Neural progenitor cell (in vitro differentiated cells): ENCODE measurements at regions not wholly inside any gene's neighbourhood (a gene's known extent, or its start where the extent isn't known, plus 50 kb on each side); places are given as distances from the start of the nearest gene placed in this dataset.
A peak's percentile ranks its signal among the peaks of the same experiment; 100 is the strongest.

Source experiments
- DNase-seq: peaks from one replicate; pipeline ENCODE4 v3.0.0-alpha.2; 2016; ENCODE audit warnings: low spot score
- H2AFZ ChIP-seq: fragments of 200-600 bp; sonication (generic); replicated peaks from 2 replicates; pipeline ENCODE4 v1.6.1; 2016; ENCODE audit warnings: antibody characterized with exemption
- H3F3A ChIP-seq: fragments of 200-600 bp; sonication (generic); 2 replicates; pipeline ENCODE4 v1.6.1; 2016; ENCODE audit warnings: antibody characterized with exemption, low read depth
- H3K27ac ChIP-seq: fragments of 200-600 bp; sonication (generic); 2 replicates; pipeline ENCODE4 v1.5.1; 2016; ENCODE audit warnings: mild to moderate bottlenecking
- H3K27me3 ChIP-seq: fragments of 200-600 bp; sonication (generic); 2 replicates; pipeline ENCODE4 v1.6.1; 2016; ENCODE audit warnings: mild to moderate bottlenecking, moderate library complexity
- H3K36me3 ChIP-seq: fragments of 200-600 bp; sonication (generic); 2 replicates; pipeline ENCODE4 v1.5.1; 2016
- H3K4me1 ChIP-seq: fragments of 200-600 bp; sonication (generic); 2 replicates; pipeline ENCODE4 v1.6.1; 2016; ENCODE audit warnings: mixed run types
- H3K4me2 ChIP-seq: fragments of 200-600 bp; sonication (generic); 2 replicates; pipeline ENCODE4 v1.6.1; 2016
- H3K4me3 ChIP-seq: fragments of 200-600 bp; sonication (generic); 2 replicates; pipeline ENCODE4 v1.5.1; 2016
- H3K79me2 ChIP-seq: fragments of 200-600 bp; sonication (generic); 2 replicates; pipeline ENCODE4 v1.6.1; 2016; ENCODE audit warnings: low read depth
- H3K9ac ChIP-seq: fragments of 200-600 bp; sonication (generic); 2 replicates; pipeline ENCODE4 v1.6.1; 2016
- H3K9me3 ChIP-seq: fragments of 200-600 bp; sonication (generic); 2 replicates; pipeline ENCODE4 v1.5.1; 2016; ENCODE audit warnings: low read depth
- H4K20me1 ChIP-seq: fragments of 200-600 bp; sonication (generic); 2 replicates; pipeline ENCODE4 v1.6.1; 2016; ENCODE audit warnings: low read depth
- H3K27ac Mint-ChIP-seq: 3 replicates; pipeline ENCODE4 v1.8.0; 2021; ENCODE audit warnings: mixed read lengths
- H3K27me3 Mint-ChIP-seq: 2 replicates; pipeline ENCODE4 v1.8.0; 2022; ENCODE audit warnings: low read depth, mild to moderate bottlenecking, inconsistent platforms, moderate library complexity, mixed read lengths; ENCODE audit not compliant: insufficient read depth
- H3K36me3 Mint-ChIP-seq: 3 replicates; pipeline ENCODE4 v1.8.0; 2021; ENCODE audit warnings: mixed read lengths
- H3K4me1 Mint-ChIP-seq: 3 replicates; pipeline ENCODE4 v1.8.0; 2021; ENCODE audit warnings: mixed read lengths
- H3K4me3 Mint-ChIP-seq: 3 replicates; pipeline ENCODE4 v1.8.0; 2021; ENCODE audit warnings: mild to moderate bottlenecking, moderate library complexity, mixed read lengths
- H3K9me3 Mint-ChIP-seq: 3 replicates; pipeline ENCODE4 v1.8.0; 2020; ENCODE audit warnings: mixed read lengths
- EZH2 ChIP-seq: fragments of 200-600 bp; sonication (generic); IDR thresholded peaks from 2 replicates; pipeline ENCODE4 v1.6.1; 2017; ENCODE audit warnings: antibody characterized with exemption, mild to moderate bottlenecking, moderate library complexity
- EZH2phosphoT487 ChIP-seq: fragments of 200-600 bp; sonication (generic); IDR thresholded peaks from 2 replicates; pipeline ENCODE4 v1.6.1; 2017; ENCODE audit warnings: antibody characterized with exemption
- TF ChIP-seq, protein P1 (sequence below): fragments of 200-600 bp; sonication (generic); IDR thresholded peaks from 2 replicates; pipeline ENCODE4 v1.5.1; 2017; ENCODE audit warnings: antibody characterized with exemption, mild to moderate bottlenecking

DNA sequence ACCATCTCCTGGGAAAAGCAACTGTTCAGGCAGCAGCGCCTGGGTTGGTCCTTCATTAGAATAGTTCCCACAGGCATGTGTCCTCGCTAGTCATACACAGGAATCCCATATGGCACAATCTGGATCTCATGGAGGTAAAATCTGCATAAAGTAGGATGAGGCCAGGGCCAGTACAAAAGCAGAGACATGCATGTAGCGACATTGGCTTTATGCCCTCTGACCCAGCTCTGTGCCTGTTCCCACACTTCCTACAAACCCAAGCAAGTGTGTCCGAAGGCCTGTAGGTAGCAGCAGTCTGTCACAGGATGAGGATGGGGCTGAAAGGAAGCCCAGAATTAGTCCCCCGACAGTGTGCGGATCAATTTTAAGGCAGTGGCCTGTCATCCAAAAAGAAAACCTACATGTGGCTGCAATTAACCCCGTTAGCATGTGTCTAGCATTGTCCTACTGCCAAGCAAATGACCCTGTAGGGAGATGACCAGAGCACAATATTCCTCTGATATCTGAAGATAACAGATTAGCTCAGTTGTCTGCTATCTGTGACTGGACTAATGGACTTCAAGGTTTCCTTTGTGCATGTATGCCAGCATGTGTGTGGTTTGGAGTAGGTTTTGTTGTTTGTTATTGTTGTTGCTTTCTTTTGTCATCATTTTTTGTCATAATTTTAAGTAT is 178.8 kb downstream of the TMEM161B start:
- Histone ChIP-seq H3K9me3 (no peaks in the 10 kb centered on the region), H3K9ac (no peak overlapping the region), H3K27me3 (no peaks in the 10 kb centered on the region), H3K79me2 (no peaks in the 10 kb centered on the region), H3K4me2 (no peak overlapping the region), H4K20me1 (no peaks in the 10 kb centered on the region), H3K27ac (no peak overlapping the region), H2AFZ (no peak overlapping the region), H3K4me1 (peaks cover 23% of the 10 kb centered on the region), H3K36me3 (no peaks in the 10 kb centered on the region), H3F3A (peaks cover 4% of the 10 kb centered on the region), H3K4me3 (no peak overlapping the region)
- H3K27me3 Mint-ChIP-seq, result peaks cover 6% of the 10 kb centered on the region
- H3K36me3 Mint-ChIP-seq, result no peaks in the 10 kb centered on the region
- TF ChIP-seq EZH2phosphoT487 (no peak), EZH2 (no peak)
- TF ChIP-seq, protein P1, sequence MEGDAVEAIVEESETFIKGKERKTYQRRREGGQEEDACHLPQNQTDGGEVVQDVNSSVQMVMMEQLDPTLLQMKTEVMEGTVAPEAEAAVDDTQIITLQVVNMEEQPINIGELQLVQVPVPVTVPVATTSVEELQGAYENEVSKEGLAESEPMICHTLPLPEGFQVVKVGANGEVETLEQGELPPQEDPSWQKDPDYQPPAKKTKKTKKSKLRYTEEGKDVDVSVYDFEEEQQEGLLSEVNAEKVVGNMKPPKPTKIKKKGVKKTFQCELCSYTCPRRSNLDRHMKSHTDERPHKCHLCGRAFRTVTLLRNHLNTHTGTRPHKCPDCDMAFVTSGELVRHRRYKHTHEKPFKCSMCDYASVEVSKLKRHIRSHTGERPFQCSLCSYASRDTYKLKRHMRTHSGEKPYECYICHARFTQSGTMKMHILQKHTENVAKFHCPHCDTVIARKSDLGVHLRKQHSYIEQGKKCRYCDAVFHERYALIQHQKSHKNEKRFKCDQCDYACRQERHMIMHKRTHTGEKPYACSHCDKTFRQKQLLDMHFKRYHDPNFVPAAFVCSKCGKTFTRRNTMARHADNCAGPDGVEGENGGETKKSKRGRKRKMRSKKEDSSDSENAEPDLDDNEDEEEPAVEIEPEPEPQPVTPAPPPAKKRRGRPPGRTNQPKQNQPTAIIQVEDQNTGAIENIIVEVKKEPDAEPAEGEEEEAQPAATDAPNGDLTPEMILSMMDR, result no peak
- DNase-seq, result peak; percentile 16
- H3K4me3 Mint-ChIP-seq, result peak overlapping the region; percentile 49
- peak overlapping the region; percentile 9 for H3K27ac Mint-ChIP-seq
- no peaks in the 10 kb centered on the region for H3K9me3 Mint-ChIP-seq
- peaks cover 61% of the 10 kb centered on the region for H3K4me1 Mint-ChIP-seq

DNA sequence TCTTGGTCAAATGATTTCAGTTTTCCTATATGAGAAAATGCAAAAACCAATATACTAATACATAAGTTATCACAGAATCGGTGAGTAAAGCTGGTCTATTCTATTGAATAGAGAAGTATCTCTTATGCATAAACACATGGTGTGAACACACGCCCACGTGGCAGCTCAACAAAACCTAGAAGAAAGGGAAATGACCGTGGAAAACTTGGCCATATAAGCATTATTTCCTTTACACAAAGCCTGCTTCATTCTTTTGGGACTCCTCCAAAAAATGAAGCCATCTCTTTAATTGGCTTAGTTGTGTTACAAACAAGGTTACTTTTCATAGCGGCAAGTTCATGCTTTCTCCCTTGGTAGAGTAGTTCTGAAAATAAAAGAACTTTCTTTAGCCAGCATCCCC is 183.2 kb downstream of the TMEM161B start:
- Histone ChIP-seq H3K36me3 (no peaks in the 10 kb centered on the region), H3K4me2 (no peak overlapping the region), H3K4me3 (no peak overlapping the region), H3F3A (peaks cover 4% of the 10 kb centered on the region), H4K20me1 (no peaks in the 10 kb centered on the region), H3K27me3 (no peaks in the 10 kb centered on the region), H3K9ac (no peak overlapping the region), H3K27ac (no peak overlapping the region), H3K79me2 (no peaks in the 10 kb centered on the region), H3K9me3 (no peaks in the 10 kb centered on the region), H3K4me1 (no peaks in the 10 kb centered on the region), H2AFZ (no peak overlapping the region)
- no peak overlapping the region for H3K4me3 Mint-ChIP-seq
- H3K27me3 Mint-ChIP-seq, result peaks cover 1% of the 10 kb centered on the region
- no peaks in the 10 kb centered on the region for H3K9me3 Mint-ChIP-seq
- TF ChIP-seq EZH2 (no peak), EZH2phosphoT487 (no peak)
- TF ChIP-seq, protein P1, result no peak
- DNase-seq, result no peak
- H3K27ac Mint-ChIP-seq, result no peak overlapping the region
- peaks cover 32% of the 10 kb centered on the region for H3K4me1 Mint-ChIP-seq
- no peaks in the 10 kb centered on the region for H3K36me3 Mint-ChIP-seq

DNA sequence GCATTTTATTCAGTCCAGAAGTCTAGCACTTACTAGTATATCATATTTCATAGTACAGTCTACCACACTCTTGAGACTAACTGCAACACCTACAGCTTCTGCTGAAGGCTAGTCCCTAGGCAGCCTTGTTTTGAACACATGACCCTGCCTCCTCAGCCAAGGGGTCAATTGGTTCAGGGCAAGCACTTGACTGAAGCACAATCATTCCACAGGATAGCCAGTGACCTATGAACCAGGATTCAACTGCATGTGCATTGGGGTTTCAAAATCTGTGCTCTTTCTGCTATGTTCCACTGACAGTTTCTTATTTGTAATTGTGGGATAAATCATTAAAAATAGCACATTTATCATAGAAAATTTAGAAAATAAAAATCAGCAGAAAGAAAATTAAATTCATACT is 186.8 kb downstream of the TMEM161B start:
- H3K9me3 ChIP-seq, result peaks cover 5% of the 10 kb centered on the region
- no peak overlapping the region for H3K27ac Mint-ChIP-seq
- H3K4me1 Mint-ChIP-seq, result peaks cover 13% of the 10 kb centered on the region
- no peaks in the 10 kb centered on the region for H3K27me3 ChIP-seq
- no peaks in the 10 kb centered on the region for H3K36me3 ChIP-seq
- H3K27me3 Mint-ChIP-seq, result no peaks in the 10 kb centered on the region
- H3K4me1 ChIP-seq, result no peaks in the 10 kb centered on the region
- no peak overlapping the region for H3K27ac ChIP-seq
- TF ChIP-seq, protein P1, result no peak
- TF ChIP-seq EZH2 (no peak), EZH2phosphoT487 (no peak)
- no peaks in the 10 kb centered on the region for H4K20me1 ChIP-seq
- no peak overlapping the region for H3K4me3 Mint-ChIP-seq
- no peak for DNase-seq
- H3K36me3 Mint-ChIP-seq, result no peaks in the 10 kb centered on the region
- H3K9me3 Mint-ChIP-seq, result peaks cover 8% of the 10 kb centered on the region
- no peak overlapping the region for H2AFZ ChIP-seq
- no peak overlapping the region for H3K4me2 ChIP-seq
- no peak overlapping the region for H3K4me3 ChIP-seq
- no peaks in the 10 kb centered on the region for H3F3A ChIP-seq
- H3K79me2 ChIP-seq, result no peaks in the 10 kb centered on the region
- H3K9ac ChIP-seq, result no peak overlapping the region
